Liver (tissue), 8 donors: ENCODE measurements at regions not wholly inside any gene's neighbourhood (a gene's known extent, or its start where the extent isn't known, plus 50 kb on each side); places are given as distances from the start of the nearest gene placed in this dataset.

ENCODE experiments used
- DNase-seq: peaks from one replicate; pipeline ENCODE4 v3.0.0-alpha.2; 2017; ENCODE audit warnings: low spot score
- H3K27ac ChIP-seq, 2 donors: one replicate each; pipeline ENCODE4 v1.7.0; 2013; ENCODE audit warnings: inconsistent platforms in 2 of 2, low read length in 2 of 2, control low read depth in 1 of 2, low read depth in 1 of 2, mild to moderate bottlenecking in 1 of 2
- H3K27me3 ChIP-seq, 4 donors: one replicate each; pipeline versions ENCODE4 v1.6.1 to v1.7.0; 2013; ENCODE audit warnings: low read length in 3 of 4, inconsistent platforms in 1 of 4, mild to moderate bottlenecking in 1 of 4, moderate library complexity in 1 of 4; ENCODE audit not compliant: control insufficient read depth in 4 of 4, insufficient read depth in 4 of 4
- H3K36me3 ChIP-seq, 4 donors: one replicate each; pipeline versions ENCODE4 v1.6.1 to v1.7.0; 2013; ENCODE audit warnings: low read length in 3 of 4, mild to moderate bottlenecking in 3 of 4, low read depth in 1 of 4, moderate library complexity in 1 of 4; ENCODE audit not compliant: control insufficient read depth in 4 of 4, insufficient read depth in 3 of 4
- H3K4me1 ChIP-seq, 4 donors: one replicate each; pipeline versions ENCODE4 v1.6.1 to v1.7.0; 2013; ENCODE audit warnings: low read length in 3 of 4, mild to moderate bottlenecking in 3 of 4, moderate library complexity in 1 of 4; ENCODE audit not compliant: control insufficient read depth in 4 of 4, insufficient read depth in 4 of 4
- H3K4me3 ChIP-seq, 3 donors: one replicate each; pipeline versions ENCODE4 v1.6.1 to v1.7.0; 2013; ENCODE audit warnings: low read length in 3 of 3, control low read depth in 1 of 3, low read depth in 1 of 3, mild to moderate bottlenecking in 1 of 3
- H3K9ac ChIP-seq, 2 donors: one replicate each; pipeline ENCODE4 v1.7.0; 2013; ENCODE audit warnings: low read length in 2 of 2, mild to moderate bottlenecking in 2 of 2, moderate library complexity in 2 of 2, control low read depth in 1 of 2, low read depth in 1 of 2
- H3K9me3 ChIP-seq, 4 donors: one replicate each; pipeline versions ENCODE4 v1.6.1 to v1.7.0; 2013; ENCODE audit warnings: low read length in 3 of 4; ENCODE audit not compliant: control insufficient read depth in 4 of 4
- ATF3 ChIP-seq: IDR thresholded peaks from 2 replicates; pipeline ENCODE4 v1.6.1; 2016; ENCODE audit warnings: antibody characterized with exemption
- EGR1 ChIP-seq, 2 donors: IDR thresholded peaks; 2 replicates each; pipeline ENCODE4 v1.6.1; 2016 to 2018; ENCODE audit warnings: antibody characterized with exemption in 2 of 2, low read depth in 2 of 2
- FOXA1 ChIP-seq: IDR thresholded peaks from 2 replicates; pipeline ENCODE4 v1.6.1; 2016; ENCODE audit warnings: antibody characterized with exemption
- FOXA2 ChIP-seq: IDR thresholded peaks from 2 replicates; pipeline ENCODE4 v1.6.1; 2016; ENCODE audit warnings: antibody characterized with exemption
- GABPA ChIP-seq, 2 donors: IDR thresholded peaks in 1 of 2; conservative IDR thresholded peaks in 1 of 2; 2 replicates each; pipeline ENCODE4 v1.6.1; 2016; ENCODE audit warnings: antibody characterized with exemption in 2 of 2, mild to moderate bottlenecking in 1 of 2, moderate library complexity in 1 of 2
- HNF4A ChIP-seq, 2 donors: conservative IDR thresholded peaks; 2 replicates each; pipeline ENCODE4 v1.6.1; 2016; ENCODE audit warnings: antibody characterized with exemption in 2 of 2, mild to moderate bottlenecking in 2 of 2
- HNF4G ChIP-seq: IDR thresholded peaks from 2 replicates; pipeline ENCODE4 v1.6.1; 2016; ENCODE audit warnings: antibody characterized with exemption
- JUND ChIP-seq, 2 donors: IDR thresholded peaks; 2 replicates each; pipeline ENCODE4 v1.6.1; 2016; ENCODE audit warnings: antibody characterized with exemption in 2 of 2
- NR2F2 ChIP-seq: IDR thresholded peaks from 2 replicates; pipeline ENCODE4 v1.6.1; 2016; ENCODE audit warnings: antibody characterized with exemption
- RAD21 ChIP-seq, 2 donors: IDR thresholded peaks; 2 replicates each; pipeline ENCODE4 v1.6.1; 2016; ENCODE audit warnings: antibody characterized with exemption in 2 of 2, mild to moderate bottlenecking in 2 of 2
- RXRA ChIP-seq, 2 donors: IDR thresholded peaks; 2 replicates each; pipeline ENCODE4 v1.6.1; 2017 to 2018; ENCODE audit warnings: antibody characterized with exemption in 2 of 2, mild to moderate bottlenecking in 1 of 2
- SP1 ChIP-seq: IDR thresholded peaks from 2 replicates; pipeline ENCODE4 v1.6.1; 2018; ENCODE audit warnings: antibody characterized with exemption, mild to moderate bottlenecking
- TAF1 ChIP-seq: conservative IDR thresholded peaks from 2 replicates; pipeline ENCODE4 v1.6.1; 2016; ENCODE audit warnings: antibody characterized with exemption, mild to moderate bottlenecking
- YY1 ChIP-seq: IDR thresholded peaks from 2 replicates; pipeline ENCODE4 v1.6.1; 2016; ENCODE audit warnings: antibody characterized with exemption, mild to moderate bottlenecking
- WGBS: extraction: QIAGEN DNeasy Blood & Tissue Kit; methylation state at CpG from one replicate; pipeline ENCODE4 v1.1.7; 2013; 5-methylcytosine and 5-hydroxymethylcytosine counted together
- TF ChIP-seq, protein P1 (sequence below): IDR thresholded peaks from 2 replicates; pipeline ENCODE4 v1.6.1; 2016; ENCODE audit warnings: antibody characterized with exemption, mild to moderate bottlenecking
- TF ChIP-seq, protein P2 (sequence below): fragments of 150-350 bp; IDR thresholded peaks from 2 replicates; pipeline ENCODE4 v1.5.1; 2017; ENCODE audit warnings: improper control_type of control experiment, low read depth, low read length; ENCODE audit not compliant: missing input control
- TF ChIP-seq, protein P3 (sequence below): IDR thresholded peaks from 2 replicates; pipeline ENCODE4 v1.6.1; 2016; ENCODE audit warnings: antibody characterized with exemption
- TF ChIP-seq, protein P4 (sequence below): IDR thresholded peaks from 2 replicates; pipeline ENCODE4 v1.6.1; 2016; ENCODE audit warnings: antibody characterized with exemption
- donor health status: healthy.
- donor health status: healthy.
- donor health status: healthy.
- donor health status: healthy.
- donor health status: healthy.

- TF ChIP-seq, protein P1, sequence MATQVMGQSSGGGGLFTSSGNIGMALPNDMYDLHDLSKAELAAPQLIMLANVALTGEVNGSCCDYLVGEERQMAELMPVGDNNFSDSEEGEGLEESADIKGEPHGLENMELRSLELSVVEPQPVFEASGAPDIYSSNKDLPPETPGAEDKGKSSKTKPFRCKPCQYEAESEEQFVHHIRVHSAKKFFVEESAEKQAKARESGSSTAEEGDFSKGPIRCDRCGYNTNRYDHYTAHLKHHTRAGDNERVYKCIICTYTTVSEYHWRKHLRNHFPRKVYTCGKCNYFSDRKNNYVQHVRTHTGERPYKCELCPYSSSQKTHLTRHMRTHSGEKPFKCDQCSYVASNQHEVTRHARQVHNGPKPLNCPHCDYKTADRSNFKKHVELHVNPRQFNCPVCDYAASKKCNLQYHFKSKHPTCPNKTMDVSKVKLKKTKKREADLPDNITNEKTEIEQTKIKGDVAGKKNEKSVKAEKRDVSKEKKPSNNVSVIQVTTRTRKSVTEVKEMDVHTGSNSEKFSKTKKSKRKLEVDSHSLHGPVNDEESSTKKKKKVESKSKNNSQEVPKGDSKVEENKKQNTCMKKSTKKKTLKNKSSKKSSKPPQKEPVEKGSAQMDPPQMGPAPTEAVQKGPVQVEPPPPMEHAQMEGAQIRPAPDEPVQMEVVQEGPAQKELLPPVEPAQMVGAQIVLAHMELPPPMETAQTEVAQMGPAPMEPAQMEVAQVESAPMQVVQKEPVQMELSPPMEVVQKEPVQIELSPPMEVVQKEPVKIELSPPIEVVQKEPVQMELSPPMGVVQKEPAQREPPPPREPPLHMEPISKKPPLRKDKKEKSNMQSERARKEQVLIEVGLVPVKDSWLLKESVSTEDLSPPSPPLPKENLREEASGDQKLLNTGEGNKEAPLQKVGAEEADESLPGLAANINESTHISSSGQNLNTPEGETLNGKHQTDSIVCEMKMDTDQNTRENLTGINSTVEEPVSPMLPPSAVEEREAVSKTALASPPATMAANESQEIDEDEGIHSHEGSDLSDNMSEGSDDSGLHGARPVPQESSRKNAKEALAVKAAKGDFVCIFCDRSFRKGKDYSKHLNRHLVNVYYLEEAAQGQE = no peak
- TF ChIP-seq HNF4A (conservative IDR thresholded peaks at IDR 0.05) (no peak), RAD21 (IDR thresholded peaks at IDR 0.05) (no peak), GABPA (IDR thresholded peaks at IDR 0.05 in 1 of 2, conservative IDR thresholded peaks at IDR 0.05 in 1 of 2) (no peak), SP1 (no peak), JUND (IDR thresholded peaks at IDR 0.05) (no peak), ATF3 (no peak), HNF4G (no peak), TAF1 (no peak), EGR1 (IDR thresholded peaks at IDR 0.05; ENCODE audit: low read depth in 2 of 2) (no peak), YY1 (no peak), NR2F2 (no peak), FOXA1 (no peak), RXRA (IDR thresholded peaks at IDR 0.05) (no peak), FOXA2 (no peak)
- TF ChIP-seq, protein P2, sequence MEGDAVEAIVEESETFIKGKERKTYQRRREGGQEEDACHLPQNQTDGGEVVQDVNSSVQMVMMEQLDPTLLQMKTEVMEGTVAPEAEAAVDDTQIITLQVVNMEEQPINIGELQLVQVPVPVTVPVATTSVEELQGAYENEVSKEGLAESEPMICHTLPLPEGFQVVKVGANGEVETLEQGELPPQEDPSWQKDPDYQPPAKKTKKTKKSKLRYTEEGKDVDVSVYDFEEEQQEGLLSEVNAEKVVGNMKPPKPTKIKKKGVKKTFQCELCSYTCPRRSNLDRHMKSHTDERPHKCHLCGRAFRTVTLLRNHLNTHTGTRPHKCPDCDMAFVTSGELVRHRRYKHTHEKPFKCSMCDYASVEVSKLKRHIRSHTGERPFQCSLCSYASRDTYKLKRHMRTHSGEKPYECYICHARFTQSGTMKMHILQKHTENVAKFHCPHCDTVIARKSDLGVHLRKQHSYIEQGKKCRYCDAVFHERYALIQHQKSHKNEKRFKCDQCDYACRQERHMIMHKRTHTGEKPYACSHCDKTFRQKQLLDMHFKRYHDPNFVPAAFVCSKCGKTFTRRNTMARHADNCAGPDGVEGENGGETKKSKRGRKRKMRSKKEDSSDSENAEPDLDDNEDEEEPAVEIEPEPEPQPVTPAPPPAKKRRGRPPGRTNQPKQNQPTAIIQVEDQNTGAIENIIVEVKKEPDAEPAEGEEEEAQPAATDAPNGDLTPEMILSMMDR = no peak
- TF ChIP-seq, protein P3, sequence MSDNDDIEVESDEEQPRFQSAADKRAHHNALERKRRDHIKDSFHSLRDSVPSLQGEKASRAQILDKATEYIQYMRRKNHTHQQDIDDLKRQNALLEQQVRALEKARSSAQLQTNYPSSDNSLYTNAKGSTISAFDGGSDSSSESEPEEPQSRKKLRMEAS = no peak
- TF ChIP-seq, protein P4, sequence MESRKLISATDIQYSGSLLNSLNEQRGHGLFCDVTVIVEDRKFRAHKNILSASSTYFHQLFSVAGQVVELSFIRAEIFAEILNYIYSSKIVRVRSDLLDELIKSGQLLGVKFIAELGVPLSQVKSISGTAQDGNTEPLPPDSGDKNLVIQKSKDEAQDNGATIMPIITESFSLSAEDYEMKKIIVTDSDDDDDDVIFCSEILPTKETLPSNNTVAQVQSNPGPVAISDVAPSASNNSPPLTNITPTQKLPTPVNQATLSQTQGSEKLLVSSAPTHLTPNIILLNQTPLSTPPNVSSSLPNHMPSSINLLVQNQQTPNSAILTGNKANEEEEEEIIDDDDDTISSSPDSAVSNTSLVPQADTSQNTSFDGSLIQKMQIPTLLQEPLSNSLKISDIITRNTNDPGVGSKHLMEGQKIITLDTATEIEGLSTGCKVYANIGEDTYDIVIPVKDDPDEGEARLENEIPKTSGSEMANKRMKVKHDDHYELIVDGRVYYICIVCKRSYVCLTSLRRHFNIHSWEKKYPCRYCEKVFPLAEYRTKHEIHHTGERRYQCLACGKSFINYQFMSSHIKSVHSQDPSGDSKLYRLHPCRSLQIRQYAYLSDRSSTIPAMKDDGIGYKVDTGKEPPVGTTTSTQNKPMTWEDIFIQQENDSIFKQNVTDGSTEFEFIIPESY = no peak
- H3K4me3 ChIP-seq = no peak overlapping the region
- H3K36me3 ChIP-seq = no peaks in the 10 kb centered on the region
- no peaks in the 10 kb centered on the region for H3K9me3 ChIP-seq
- H3K27ac ChIP-seq = no peak overlapping the region
- DNase-seq = no peak
- H3K4me1 ChIP-seq = no peaks in the 10 kb centered on the region
- no peaks in the 10 kb centered on the region for H3K27me3 ChIP-seq
- no peak overlapping the region for H3K9ac ChIP-seq
- 90% methylated on average over 3 of the region's 3 CpGs for WGBS
These were observed 318.4 kb upstream of the MAF start for GRCh38 chr16:79918916-79919315.

DNA sequence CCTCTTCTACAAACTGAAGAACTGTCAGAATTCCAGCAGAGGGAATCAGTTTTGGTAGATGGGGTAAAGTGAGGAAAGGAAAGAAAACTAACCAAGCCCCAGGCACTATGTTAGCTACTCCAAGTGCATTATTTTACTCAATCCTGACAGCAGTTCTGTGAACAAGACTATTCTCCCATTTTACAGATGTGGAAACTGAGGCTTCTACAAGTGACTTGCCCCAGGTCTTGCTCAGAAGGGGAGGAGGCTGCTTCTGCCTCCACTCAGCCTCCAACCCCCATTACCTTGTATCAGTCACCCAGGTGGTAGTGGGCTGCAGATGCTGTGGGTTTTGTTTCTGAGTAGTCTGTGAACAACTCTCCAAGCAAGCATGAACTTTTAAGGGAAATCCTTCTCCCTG, 315.2 kb upstream of the MAF start:
- H3K27me3 ChIP-seq = no peaks in the 10 kb centered on the region
- no peak for DNase-seq
- H3K36me3 ChIP-seq = no peaks in the 10 kb centered on the region
- H3K9ac ChIP-seq = no peak overlapping the region
- no peak overlapping the region for H3K4me3 ChIP-seq
- H3K9me3 ChIP-seq = no peaks in the 10 kb centered on the region
- H3K27ac ChIP-seq = no peak overlapping the region
- H3K4me1 ChIP-seq = no peaks in the 10 kb centered on the region
- TF ChIP-seq TAF1 = no peak
- no peak for TF ChIP-seq HNF4G
- TF ChIP-seq, protein P1 = no peak
- no peak for TF ChIP-seq FOXA1
- no peak for TF ChIP-seq GABPA (IDR thresholded peaks at IDR 0.05 in 1 of 2, conservative IDR thresholded peaks at IDR 0.05 in 1 of 2)
- TF ChIP-seq, protein P3 = no peak
- TF ChIP-seq RAD21 (IDR thresholded peaks at IDR 0.05) = no peak
- no peak for TF ChIP-seq YY1
- no peak for TF ChIP-seq NR2F2
